GM11168 (cell line): ENCODE measurements at regions not wholly inside any gene's neighbourhood (a gene's known extent, or its start where the extent isn't known, plus 50 kb on each side); places are given as distances from the start of the nearest gene placed in this dataset.

Source experiments
- in situ Hi-C: fragments of 300-500 bp; cut with MboI; formaldehyde crosslinking; loops from one replicate; pipeline ENCODE4 v1.12.0; 2022; ENCODE audit warnings: low sequenced_read_pairs; ENCODE audit not compliant: unreplicated experiment

DNA sequence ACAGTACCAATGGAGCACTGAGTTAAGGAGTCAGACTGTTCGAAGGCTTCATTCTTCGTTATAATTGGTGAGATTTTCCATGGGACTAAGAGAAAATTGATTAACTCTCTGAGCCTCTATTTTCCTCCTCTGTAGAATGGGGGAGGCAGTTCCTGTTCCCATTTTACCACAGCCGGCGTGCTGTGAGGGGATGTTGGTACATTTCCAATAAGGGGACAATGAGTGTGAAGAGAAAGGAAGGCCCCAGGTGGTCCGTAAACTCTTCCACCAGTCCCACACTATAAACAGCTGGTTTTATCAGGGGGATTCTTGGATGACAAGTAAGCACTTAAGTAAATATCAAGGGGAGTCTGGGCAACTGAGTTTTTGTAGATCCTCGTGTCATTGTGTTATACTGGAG is 109.9 kb downstream of the DAD1 start:
- in situ Hi-C loops: no loop called here

DNA sequence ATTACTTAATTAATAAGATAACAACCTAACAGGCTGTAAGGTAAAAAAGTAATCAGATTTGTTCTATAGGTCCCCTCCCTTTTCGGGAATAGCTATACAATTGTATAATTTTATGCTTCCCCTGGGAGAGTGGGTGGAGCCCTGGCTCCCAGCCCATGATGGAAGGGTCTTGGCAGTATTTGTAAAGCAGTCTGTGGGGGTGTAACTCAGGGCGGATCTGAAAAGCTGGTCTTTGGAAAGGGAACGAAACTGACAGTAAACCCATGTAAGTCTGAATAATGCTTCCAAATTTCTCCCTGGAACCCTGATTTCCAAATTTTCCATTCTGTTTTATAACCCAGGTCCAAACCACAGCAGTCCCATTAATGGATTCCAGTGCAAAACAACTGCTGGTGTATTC is 110.4 kb downstream of the DAD1 start:
- in situ Hi-C loops: no loop called here

DNA sequence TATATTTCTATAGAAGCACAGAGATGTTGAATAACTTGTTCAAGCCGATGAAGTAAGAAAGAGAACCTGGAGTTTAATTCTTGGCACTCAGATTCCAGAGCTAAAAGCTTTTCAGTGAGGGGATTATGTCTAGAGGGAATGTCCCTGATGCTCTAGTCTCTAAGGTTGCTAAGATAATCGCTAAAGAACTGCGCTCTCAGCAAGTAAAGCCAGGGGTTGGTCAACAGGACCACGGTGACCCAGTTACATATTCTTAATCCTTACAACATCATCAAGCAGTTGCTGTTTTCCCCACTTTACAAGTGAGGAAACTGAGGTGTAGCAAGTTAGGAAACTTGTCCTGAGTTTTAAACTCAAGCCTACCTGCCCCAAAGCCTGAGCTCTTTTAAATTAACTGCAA is 110.8 kb downstream of the DAD1 start:
- in situ Hi-C loops: no loop called here

DNA sequence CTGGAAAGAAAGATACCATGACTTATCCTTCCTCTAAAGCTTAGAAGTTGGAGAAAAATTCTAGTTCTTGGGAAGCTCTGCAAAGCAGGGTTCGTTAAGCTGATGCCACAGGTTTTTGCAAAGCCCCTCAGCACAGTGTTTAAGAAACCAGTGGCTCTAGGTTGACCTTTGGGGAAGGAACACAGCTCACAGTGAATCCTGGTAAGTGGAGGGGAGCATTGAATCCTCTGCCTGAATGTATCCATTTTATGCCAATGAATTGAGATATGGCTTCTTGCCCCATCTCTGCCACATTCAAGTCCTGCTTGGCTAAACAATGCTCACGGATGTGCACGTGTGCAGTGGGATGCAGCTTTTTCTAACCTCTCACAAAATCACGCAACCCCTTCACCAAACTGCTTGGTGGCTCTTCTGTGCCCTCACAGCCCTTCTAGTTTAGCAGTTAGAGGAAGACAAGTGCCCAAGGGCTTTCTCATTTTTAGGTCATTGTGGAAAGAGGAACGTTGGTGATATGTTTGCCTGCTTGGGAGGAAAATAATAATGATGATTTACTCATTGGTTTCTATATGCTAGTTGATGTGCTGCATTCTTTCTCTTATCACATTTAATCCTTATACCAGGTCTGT is 111.3 kb downstream of the DAD1 start:
- in situ Hi-C loops: no loop called here

DNA sequence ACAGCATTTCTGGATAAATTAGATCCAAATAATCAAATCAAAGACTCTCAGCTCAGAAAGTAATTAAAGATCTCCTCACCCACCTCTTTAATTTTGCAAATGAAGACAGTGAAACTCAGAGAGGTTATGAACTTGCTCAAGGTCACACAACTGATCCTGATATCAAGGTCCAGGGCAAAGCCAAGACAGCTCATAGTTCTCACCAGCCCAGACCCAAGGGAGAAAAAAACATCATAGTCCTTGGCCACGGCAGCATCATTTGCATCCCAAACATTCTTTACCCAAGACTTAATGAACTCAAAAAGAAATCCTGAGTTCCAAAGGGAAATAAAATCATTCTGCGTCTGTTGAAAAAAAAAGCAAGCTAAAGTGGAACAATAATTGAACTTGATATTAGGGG is 112.1 kb downstream of the DAD1 start:
- in situ Hi-C loops: no loop called here

DNA sequence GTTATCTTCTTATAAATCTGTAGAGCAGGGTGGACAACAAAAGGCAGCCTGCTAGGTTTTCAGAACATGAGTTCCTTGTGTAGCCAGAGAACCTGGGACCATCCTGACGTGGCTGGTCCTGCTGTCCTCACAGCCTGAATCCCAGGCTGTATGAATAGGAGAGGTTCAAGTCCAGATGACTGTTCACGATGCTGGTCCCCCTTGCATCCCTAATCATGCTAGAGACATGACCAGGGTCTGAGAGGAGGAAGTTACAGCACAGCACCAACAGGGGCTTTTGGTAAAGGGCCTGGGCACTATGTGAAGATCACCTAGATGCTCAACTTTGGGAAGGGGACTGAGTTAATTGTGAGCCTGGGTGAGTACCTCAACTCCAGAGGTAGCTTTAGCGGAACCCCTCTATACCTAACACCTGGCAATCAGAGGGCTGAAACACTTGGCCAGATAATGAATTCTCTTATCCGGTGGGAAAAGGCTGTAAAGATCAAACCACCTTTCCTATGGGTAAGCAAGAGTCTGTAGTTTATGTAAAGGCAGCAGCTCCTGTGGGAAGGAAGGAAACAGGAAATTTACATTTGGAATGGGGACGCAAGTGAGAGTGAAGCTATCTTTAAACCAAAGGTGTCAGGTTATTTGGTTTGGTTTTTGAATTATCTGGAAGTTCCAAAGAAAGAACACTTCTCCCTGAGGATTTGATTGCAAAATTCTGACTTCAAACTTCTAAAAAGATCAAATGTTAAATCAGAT is 112.8 kb downstream of the DAD1 start:
- in situ Hi-C loops: no loop called here

DNA sequence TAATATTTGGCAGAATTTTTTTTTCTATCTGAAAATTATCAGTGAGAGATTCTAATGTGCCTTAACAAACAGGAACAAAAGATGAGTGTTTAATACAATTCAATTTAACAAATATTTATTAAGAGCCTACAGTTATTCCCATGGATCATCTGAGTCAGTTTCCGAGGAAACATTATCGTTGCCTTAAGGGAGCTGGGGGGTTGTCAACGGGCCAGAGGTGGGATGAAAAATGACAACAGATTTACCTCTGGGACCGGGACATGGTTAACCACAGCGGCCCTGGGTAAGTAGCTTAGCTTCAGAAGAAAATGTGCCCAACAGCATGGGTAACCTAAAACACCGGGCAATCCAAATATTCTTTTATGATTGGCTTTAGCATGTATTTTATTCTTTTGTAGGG is 113.6 kb downstream of the DAD1 start:
- in situ Hi-C loops: no loop called here

DNA sequence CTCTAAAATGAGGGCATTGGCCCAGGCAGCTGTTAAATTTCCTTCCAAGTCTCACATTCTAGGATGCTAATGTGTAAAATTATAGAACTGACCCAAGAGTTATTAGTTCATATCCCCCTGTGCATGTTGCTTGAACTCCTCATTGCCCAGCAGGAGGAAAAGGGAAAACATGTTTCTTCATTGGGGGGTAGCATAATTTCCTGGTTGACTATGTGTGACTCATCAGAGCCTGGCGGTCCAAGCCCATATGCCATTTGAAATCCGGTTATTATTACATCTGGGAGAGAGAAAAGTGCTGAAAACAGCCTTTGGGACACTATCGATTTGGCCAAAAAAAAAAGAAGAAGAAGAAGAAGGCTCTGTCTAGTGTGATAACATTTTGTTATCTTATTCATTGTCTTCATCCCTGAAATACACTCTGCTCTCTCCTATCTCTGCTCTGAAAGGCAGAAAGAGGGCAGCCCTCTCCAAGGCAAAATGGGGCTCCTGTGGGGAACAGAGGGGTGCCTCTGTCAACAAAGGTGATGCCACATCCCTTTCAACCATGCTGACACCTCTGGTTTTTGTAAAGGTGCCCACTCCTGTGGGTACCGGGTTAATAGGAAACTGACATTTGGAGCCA is 114.2 kb downstream of the DAD1 start:
- in situ Hi-C loops: loop anchor here (5.0 kb wide), 1 partner anchor 83 kb away; no protein-coding TSS in a partner anchor

DNA sequence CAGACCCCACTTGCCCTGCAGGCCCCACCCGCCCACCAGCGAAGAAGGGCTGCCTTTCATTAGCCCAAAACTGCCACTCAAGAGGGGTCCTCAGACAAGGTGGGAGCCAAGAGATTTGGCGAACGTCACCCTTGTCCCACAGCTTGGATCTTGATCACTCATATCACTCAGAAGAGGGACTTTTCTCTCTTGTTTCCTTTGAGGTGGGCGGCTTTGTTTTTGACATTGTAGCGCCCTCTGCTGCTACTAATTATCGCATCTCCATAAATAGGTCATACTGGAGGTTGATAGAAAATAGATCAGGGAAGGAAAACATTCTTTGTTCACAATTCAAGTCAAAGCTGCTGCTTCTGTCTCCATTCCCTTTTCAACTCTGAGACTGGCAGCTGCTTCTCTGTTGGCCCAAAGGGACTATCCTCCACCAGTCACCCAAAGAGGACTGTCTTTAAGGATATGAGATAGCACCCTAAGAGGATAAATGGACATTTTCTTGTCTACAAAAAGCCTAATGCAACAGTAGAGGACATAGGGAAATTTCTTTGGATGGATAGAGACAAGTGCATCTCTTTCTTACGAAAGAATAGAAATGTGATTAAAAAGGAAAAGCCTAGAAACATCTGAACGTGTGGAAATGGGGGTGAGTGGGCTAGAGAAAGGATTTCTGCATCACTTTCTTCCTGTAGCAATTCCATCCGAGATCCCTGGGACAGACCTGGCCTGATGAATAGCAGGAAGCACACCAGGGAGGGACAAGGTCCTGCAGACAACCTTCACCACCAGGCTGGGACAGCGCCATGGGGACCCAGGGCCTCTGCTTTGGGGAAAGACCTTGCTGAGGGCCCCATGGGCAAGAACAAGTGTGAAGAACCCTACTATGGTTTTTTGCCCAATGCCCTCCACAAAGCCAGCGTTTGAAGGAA is 115.8 kb downstream of the DAD1 start:
- in situ Hi-C loops: loop anchor here (5.0 kb wide), 1 partner anchor 81 kb away; no protein-coding TSS in a partner anchor

DNA sequence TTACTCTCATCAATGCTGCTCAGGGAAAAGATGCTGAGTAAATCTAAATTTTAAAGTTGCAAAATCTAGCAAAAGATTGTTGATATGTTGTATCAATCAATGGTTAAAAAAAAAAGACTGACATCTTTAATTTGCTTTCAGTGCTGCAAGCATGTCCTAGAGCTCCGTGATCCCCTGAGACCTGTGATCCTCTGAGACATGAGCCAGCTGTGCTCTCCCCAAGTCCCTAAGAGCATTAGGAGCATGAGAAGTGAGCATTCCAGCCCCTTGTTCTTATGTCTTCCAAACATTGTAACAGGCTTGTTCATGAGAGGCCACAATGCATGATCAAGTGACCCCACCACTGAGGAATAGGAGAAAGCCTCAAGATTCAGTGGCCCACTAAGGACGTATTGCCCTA is 116.6 kb downstream of the DAD1 start:
- in situ Hi-C loops: loop anchor here (5.0 kb wide), 1 partner anchor 80 kb away; no protein-coding TSS in a partner anchor

DNA sequence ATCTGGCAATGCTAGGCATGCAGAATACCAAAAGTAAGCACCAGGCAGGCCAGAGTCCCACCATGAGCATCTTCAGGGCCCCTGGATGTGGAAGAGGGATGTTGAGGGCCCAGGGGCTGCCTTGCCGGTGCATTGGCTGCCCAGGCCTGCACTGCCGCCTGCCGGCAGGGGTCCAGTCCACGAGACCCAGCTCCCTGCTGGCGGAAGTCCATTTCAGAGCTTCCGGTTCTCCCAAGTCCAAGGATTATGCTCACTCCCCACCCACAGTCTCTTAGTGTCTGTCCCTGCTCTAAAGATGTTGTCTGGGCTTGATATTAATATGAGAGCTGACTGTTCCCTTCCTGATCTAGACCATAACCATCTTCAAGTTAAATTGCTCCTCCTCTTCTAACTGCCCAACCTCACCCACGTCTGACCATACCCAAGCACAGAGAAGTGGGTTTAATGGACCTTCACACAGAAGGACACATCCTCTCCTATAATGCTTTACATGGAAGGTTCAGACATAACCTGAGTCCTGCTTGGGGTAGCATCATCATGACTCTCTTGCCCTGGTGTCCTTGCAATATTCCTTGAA is 117.4 kb downstream of the DAD1 start:
- in situ Hi-C loops: loop anchor here (5.0 kb wide), 1 partner anchor 79 kb away; no protein-coding TSS in a partner anchor

DNA sequence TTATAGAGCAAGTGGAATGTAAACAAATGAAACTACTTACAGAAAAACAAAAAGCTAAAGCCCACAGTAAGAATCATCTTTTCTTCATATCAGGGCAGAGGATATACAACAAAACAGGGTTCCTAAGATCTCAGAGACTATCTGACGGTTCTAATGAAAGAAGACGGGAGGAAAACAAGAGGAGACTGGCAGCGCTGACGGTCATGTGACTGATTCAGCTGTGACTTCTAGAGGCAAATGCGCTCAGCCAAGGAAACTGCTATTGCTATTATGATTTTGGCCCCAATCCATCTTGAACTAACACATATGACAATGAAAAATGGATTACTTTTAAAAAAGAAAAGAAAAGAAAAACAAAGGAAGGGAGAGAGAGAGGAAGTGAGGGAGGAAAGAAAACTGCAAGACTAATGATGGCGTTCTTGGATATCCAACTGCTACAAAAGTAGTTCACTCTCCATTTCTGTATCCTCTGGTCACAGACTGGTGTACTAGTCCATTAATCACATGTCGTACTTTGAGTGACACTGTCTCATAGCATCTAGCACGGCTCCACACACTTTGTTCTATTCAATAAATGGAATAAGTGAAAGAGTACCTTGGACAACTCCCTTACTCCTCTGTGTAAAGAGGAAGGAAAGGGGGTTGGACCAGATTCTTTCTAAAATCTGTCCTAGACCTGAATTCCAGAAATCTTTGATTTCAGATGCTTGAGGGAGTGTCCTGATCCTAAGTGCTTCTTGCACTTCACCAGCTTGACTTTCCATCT is 119.3 kb downstream of the DAD1 start:
- in situ Hi-C loops: loop anchor here (5.0 to 10.0 kb wide), 2 partner anchors 77 to 175 kb away; no protein-coding TSS in a partner anchor

DNA sequence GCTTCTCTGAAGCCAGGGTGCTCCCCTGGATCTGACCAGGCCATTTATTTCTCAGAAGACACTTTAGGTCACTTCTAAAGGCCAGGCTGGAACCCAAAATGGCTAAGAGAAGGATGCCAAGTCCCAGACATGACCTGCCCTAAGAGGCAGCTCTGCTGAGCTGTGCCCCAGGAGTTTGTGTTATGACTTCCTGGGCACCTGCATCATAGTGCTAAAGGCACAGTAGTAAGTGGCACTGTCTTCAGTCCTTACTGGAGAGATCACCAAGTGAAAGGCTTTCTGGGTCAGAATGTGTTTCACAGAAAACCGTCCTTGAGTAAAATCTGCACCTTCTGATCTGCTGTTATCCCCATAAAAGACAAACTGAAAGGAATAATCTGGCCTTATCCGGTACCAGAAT is 120.2 kb downstream of the DAD1 start:
- in situ Hi-C loops: loop anchor here (10.0 kb wide), 1 partner anchor 174 kb away; no protein-coding TSS in a partner anchor

DNA sequence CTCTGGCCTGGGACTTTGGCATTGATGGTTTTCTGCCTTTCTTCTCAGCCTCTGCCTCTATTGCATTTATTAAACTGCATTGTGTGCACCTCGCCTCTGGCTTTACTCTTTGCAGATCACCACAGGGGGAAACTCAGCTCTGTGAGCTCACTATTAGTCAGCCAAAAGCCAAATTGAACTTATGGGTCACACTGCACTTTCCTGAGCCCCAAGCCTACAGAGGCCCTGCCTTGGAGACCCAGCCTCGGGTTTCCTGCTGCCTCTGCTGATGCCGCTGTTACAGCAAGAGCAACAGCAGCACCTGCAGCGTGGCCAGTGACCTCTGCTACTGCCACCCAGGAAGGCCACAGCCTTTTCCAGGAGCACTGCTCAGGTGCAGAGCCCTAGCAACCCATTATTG is 122.5 kb downstream of the DAD1 start:
- in situ Hi-C loops: loop anchor here (10.0 kb wide), 1 partner anchor 172 kb away; no protein-coding TSS in a partner anchor

DNA sequence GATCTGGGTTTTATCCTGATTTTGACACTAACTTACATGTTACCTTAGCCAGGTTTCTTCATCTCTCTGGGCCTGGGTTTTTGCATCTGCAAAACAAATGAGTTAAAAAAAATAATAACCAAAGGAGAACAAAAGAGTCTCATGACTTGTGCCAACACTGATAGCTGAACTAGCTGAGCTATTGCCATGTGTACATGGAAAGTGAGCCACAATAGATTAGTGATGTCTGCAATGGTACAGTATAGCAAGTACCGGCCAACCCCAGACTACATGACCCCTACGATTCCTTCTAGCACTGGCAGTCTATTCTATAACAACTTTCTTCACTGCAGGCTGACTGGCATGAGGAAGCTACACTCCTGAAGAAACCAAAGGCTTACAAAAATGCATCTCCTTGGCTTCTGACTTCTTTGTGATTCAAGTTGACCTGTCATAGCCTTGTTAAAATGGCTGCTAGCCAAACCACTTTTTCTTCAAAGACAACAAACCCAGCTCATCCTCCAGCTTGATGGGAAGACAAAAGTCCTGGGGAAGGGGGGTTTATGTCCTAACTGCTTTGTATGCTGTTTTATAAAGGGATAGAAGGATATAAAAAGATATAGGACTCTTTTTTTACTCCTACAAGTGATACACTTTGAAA is 123.7 kb downstream of the DAD1 start:
- in situ Hi-C loops: loop anchor here (10.0 kb wide), 1 partner anchor 171 kb away; no protein-coding TSS in a partner anchor

DNA sequence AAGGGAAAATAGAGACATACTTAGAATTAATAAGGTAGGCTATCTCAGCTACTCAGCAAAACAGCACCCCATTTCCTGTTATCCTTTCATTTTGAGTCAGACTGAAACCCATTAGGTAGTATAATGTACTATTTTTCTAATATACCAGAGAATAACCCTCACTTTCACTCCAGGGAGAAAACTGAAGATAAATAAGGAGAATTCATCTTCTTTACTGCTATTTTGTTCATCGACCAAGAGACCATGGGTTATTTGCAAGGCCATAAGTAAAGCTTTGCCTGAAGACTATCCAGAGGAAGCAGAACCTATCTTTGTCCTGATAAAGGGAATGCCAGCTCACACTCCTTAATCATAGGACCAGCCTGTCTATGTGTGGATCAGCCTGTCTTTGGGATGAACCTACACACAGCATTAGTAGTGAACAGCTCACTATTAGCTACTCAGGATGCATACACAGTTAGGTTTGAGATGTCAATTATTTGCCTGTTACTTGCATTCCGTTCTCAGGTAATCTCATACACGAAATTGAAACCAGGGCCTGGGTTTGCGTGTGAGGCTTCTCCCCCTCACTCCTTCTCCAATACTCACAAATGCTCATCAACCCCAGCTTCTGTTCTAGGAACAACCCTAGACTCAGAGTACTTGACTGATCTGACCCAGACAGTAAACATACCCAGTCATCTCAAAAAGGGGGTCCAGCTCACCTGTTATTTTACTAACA is 124.4 kb downstream of the DAD1 start:
- in situ Hi-C loops: loop anchor here (10.0 kb wide), 1 partner anchor 170 kb away; no protein-coding TSS in a partner anchor

DNA sequence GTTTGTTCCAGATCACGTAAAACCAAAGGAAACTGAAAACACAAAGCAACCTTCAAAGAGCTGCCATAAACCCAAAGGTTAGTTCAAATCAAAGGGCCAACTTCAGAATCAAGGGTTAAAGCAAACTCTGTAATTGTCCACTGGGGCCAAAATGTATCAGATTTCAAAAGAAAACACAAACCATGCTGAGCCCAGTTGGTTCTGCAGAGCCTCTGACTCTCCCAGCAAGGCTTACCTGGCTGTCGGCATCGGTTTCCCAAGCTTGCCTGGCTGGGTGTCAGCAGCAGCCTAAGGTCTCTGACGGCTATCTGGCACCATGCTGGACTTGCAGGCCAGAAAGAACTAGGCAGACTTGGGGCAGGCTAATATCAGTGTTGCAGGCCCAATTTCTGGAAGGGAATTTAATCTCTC is 125.3 kb downstream of the DAD1 start:
- in situ Hi-C loops: loop anchor here (10.0 kb wide), 1 partner anchor 169 kb away; no protein-coding TSS in a partner anchor

DNA sequence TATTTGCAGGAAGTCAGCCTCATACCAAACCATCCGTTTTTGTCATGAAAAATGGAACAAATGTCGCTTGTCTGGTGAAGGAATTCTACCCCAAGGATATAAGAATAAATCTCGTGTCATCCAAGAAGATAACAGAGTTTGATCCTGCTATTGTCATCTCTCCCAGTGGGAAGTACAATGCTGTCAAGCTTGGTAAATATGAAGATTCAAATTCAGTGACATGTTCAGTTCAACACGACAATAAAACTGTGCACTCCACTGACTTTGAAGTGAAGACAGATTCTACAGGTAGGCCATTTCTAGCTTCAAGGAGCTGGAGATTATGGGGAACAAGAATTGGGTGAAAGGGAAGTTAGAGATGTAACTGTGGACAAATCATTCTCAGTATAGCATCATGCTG is 126.1 kb downstream of the DAD1 start:
- in situ Hi-C loops: loop anchor here (10.0 kb wide), 1 partner anchor 168 kb away; no protein-coding TSS in a partner anchor
